ENCODE measurements at regions not wholly inside any gene's neighbourhood (a gene's known extent, or its start where the extent isn't known, plus 50 kb on each side); places are given as distances from the start of the nearest gene placed in this dataset.

DNA sequence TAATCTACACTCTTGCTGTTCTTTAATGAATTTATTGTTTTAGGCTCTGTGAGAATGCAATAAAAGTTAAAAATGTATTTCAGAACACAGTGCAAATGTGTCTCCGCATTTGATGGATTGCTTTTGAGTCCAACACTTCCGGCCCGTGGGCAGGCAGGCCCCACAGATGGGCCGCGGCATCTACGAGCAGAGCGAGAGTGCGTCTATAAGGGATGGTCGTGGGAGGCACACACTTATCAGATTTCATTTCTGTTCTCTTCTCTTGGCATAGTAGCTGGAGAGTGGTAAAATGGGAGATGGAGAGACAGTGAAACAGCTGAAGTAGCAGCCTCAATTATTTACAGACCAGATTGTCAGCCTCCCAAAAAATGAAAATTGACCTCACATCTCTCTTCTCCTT, 134.2 kb downstream of the NAV1 start:
- H3K4me2 ChIP-seq (ENCODE audit: control insufficient read depth, insufficient read depth): no peak overlapping the region
- intact Hi-C loops (cut with micrococcal nuclease; ENCODE audit: unreplicated experiment) (no loop called here), in situ Hi-C loops (cut with MboI) (no loop called here)
- ATAC-seq (no peak), DNase-seq (ENCODE audit: low read depth, low spot score) (no peak), FAIRE-seq (no peak)
- H3K4me1 ChIP-seq (ENCODE audit: control insufficient read depth, insufficient read depth, low read length): no peaks in the 10 kb centered on the region
- H3K9me3 ChIP-seq (replicated peaks; ENCODE audit: control insufficient read depth, insufficient read depth, low read length): no peaks in the 10 kb centered on the region
- H3K36me3 ChIP-seq (ENCODE audit: control insufficient read depth in 2 of 2, insufficient read depth in 2 of 2, low read length in 1 of 2): no peaks in the 10 kb centered on the region
- BruUV-seq (replicated peaks): no TSS peak
- no peak overlapping the region for H2AFZ ChIP-seq (ENCODE audit: control insufficient read depth, low read depth, low read length)
- H3K4me3 ChIP-seq: no peak overlapping the region
- ChIA-PET SMC1A (ENCODE audit: uncharacterized antibody, unreplicated experiment) (interaction anchor here (1.1 kb wide), 1 partner anchor 669 kb away, joined by 3 read pairs; the partner anchor contains the start of gene UBE2T), RAD21 (ENCODE audit: unreplicated experiment) (interaction anchor here (1.2 kb wide), 1 partner anchor 30 kb away, joined by 3 read pairs; no protein-coding TSS in a partner anchor), CTCF (interaction anchor here (1.0 kb wide), 1 partner anchor 31 kb away, joined by 5 read pairs; no protein-coding TSS in a partner anchor), POLR2A (no interaction called here)
- no peak overlapping the region for H3K27ac ChIP-seq (ENCODE audit: control insufficient read depth, insufficient read depth)
- H3K27me3 ChIP-seq (replicated peaks in 1 of 2; ENCODE audit: control insufficient read depth in 2 of 2, insufficient read depth in 2 of 2, low read length in 1 of 2): peaks cover 0 to 2% of the 10 kb centered on the region in 2 experiments; a peak in 1 of 4 replicates
- TF ChIP-seq, protein P1, sequence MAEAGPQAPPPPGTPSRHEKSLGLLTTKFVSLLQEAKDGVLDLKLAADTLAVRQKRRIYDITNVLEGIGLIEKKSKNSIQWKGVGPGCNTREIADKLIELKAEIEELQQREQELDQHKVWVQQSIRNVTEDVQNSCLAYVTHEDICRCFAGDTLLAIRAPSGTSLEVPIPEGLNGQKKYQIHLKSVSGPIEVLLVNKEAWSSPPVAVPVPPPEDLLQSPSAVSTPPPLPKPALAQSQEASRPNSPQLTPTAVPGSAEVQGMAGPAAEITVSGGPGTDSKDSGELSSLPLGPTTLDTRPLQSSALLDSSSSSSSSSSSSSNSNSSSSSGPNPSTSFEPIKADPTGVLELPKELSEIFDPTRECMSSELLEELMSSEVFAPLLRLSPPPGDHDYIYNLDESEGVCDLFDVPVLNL (IDR thresholded peaks at IDR 0.05; ENCODE audit: low read depth, low read length): no peak
- TF ChIP-seq, protein P2, sequence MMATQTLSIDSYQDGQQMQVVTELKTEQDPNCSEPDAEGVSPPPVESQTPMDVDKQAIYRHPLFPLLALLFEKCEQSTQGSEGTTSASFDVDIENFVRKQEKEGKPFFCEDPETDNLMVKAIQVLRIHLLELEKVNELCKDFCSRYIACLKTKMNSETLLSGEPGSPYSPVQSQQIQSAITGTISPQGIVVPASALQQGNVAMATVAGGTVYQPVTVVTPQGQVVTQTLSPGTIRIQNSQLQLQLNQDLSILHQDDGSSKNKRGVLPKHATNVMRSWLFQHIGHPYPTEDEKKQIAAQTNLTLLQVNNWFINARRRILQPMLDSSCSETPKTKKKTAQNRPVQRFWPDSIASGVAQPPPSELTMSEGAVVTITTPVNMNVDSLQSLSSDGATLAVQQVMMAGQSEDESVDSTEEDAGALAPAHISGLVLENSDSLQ (IDR thresholded peaks at IDR 0.05): peak; percentile 30; the same call in 1 of the 2 replicates
- 53% methylated on average over 9 of the region's 9 CpGs for WGBS (ENCODE audit: insufficient coverage, insufficient replicate concordance, low lambda C conversion rate, missing lambda C conversion rate)
- H3K79me2 ChIP-seq (ENCODE audit: control insufficient read depth, insufficient read depth, low read length): no peaks in the 10 kb centered on the region
- no peak overlapping the region for H3K9ac ChIP-seq (ENCODE audit: control insufficient read depth, insufficient read depth, low read length)
- no peaks in the 10 kb centered on the region for H4K20me1 ChIP-seq (ENCODE audit: control insufficient read depth, insufficient read depth)

DNA sequence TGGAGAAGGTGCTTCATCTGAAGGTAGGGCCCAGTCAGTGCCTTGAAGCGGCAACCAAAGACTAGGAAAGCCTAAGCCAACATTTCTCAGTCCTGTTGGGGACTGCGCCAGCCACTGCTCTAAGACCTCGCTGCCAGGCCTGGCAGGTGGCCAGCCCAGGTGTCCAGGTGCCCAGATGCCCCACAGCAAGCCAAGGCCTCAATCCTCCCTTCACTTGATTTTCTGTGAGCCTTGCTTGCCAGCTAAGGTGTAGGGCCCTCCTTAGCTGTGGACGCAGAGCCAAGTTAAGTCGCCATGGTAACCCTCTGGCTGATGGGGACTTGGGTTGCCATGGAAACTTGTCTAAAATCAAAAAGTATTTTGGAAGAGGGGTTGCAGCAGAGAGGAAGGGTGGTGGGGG, 135.0 kb downstream of the NAV1 start:
- SMC1A ChIA-PET (ENCODE audit: uncharacterized antibody, unreplicated experiment): no interaction called here
- WGBS (ENCODE audit: insufficient coverage, insufficient replicate concordance, low lambda C conversion rate, missing lambda C conversion rate): 49% methylated on average over 5 of the region's 5 CpGs
- H2AFZ ChIP-seq (ENCODE audit: control insufficient read depth, low read depth, low read length): no peak overlapping the region
- no peaks in the 10 kb centered on the region for H3K79me2 ChIP-seq (ENCODE audit: control insufficient read depth, insufficient read depth, low read length)
- no peak overlapping the region for H3K4me2 ChIP-seq (ENCODE audit: control insufficient read depth, insufficient read depth)
- no peak overlapping the region for H3K27ac ChIP-seq (ENCODE audit: control insufficient read depth, insufficient read depth)
- RAD21 ChIA-PET (ENCODE audit: unreplicated experiment): interaction anchor here (1.2 kb wide), 1 partner anchor 29 kb away, joined by 3 read pairs; no protein-coding TSS in a partner anchor
- no peaks in the 10 kb centered on the region for H3K4me1 ChIP-seq (ENCODE audit: control insufficient read depth, insufficient read depth, low read length)
- no peak overlapping the region for H3K4me3 ChIP-seq
- in situ Hi-C loops (cut with MboI) (no loop called here), intact Hi-C loops (cut with micrococcal nuclease; ENCODE audit: unreplicated experiment) (no loop called here)
- ATAC-seq (no peak), FAIRE-seq (no peak), DNase-seq (ENCODE audit: low read depth, low spot score) (no peak)
- H3K27me3 ChIP-seq (replicated peaks in 1 of 2; ENCODE audit: control insufficient read depth in 2 of 2, insufficient read depth in 2 of 2, low read length in 1 of 2): peaks cover 0 to under 1% of the 10 kb centered on the region in 2 experiments; a peak in 1 of 4 replicates
- POLR2A ChIA-PET: no interaction called here
- no peaks in the 10 kb centered on the region for H4K20me1 ChIP-seq (ENCODE audit: control insufficient read depth, insufficient read depth)
- H3K9me3 ChIP-seq (replicated peaks; ENCODE audit: control insufficient read depth, insufficient read depth, low read length): no peaks in the 10 kb centered on the region
- H3K9ac ChIP-seq (ENCODE audit: control insufficient read depth, insufficient read depth, low read length): no peak overlapping the region
- CTCF ChIA-PET: interaction anchor here (0.5 to 1.0 kb wide), 2 partner anchors 30 to 129 kb away, joined by 3 to 5 read pairs; no protein-coding TSS in a partner anchor
- BruUV-seq (replicated peaks): no TSS peak
- no peaks in the 10 kb centered on the region for H3K36me3 ChIP-seq (ENCODE audit: control insufficient read depth in 2 of 2, insufficient read depth in 2 of 2, low read length in 1 of 2)
- no peak for TF ChIP-seq MYB (IDR thresholded peaks at IDR 0.05; ENCODE audit: borderline replicate concordance, low read depth, low read length)
- no peak for TF ChIP-seq ZNF274 (IDR thresholded peaks at IDR 0.05; ENCODE audit: insufficient read depth, insufficient read length)
- no peak for TF ChIP-seq CEBPB (IDR thresholded peaks at IDR 0.05; ENCODE audit: borderline replicate concordance in 1 of 2, low read depth in 2 of 2, low read length in 2 of 2)
- TF ChIP-seq, protein P3, sequence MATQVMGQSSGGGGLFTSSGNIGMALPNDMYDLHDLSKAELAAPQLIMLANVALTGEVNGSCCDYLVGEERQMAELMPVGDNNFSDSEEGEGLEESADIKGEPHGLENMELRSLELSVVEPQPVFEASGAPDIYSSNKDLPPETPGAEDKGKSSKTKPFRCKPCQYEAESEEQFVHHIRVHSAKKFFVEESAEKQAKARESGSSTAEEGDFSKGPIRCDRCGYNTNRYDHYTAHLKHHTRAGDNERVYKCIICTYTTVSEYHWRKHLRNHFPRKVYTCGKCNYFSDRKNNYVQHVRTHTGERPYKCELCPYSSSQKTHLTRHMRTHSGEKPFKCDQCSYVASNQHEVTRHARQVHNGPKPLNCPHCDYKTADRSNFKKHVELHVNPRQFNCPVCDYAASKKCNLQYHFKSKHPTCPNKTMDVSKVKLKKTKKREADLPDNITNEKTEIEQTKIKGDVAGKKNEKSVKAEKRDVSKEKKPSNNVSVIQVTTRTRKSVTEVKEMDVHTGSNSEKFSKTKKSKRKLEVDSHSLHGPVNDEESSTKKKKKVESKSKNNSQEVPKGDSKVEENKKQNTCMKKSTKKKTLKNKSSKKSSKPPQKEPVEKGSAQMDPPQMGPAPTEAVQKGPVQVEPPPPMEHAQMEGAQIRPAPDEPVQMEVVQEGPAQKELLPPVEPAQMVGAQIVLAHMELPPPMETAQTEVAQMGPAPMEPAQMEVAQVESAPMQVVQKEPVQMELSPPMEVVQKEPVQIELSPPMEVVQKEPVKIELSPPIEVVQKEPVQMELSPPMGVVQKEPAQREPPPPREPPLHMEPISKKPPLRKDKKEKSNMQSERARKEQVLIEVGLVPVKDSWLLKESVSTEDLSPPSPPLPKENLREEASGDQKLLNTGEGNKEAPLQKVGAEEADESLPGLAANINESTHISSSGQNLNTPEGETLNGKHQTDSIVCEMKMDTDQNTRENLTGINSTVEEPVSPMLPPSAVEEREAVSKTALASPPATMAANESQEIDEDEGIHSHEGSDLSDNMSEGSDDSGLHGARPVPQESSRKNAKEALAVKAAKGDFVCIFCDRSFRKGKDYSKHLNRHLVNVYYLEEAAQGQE (IDR thresholded peaks at IDR 0.05; ENCODE audit: low read depth, low read length): no peak
- TF ChIP-seq TCF7 (IDR thresholded peaks at IDR 0.05; ENCODE audit: borderline replicate concordance): no peak
- TF ChIP-seq RAD51 (IDR thresholded peaks at IDR 0.05): no peak
- no peak for TF ChIP-seq STAT1 (conservative IDR thresholded peaks at IDR 0.05)
- TF ChIP-seq GATAD2B (conservative IDR thresholded peaks at IDR 0.05; ENCODE audit: low read depth): no peak
- TF ChIP-seq GABPA (IDR thresholded peaks at IDR 0.05; ENCODE audit: low read depth): no peak
- TF ChIP-seq POLR2AphosphoS5 (IDR thresholded peaks at IDR 0.05; ENCODE audit: low read length): no peak
- TF ChIP-seq YBX1 (IDR thresholded peaks at IDR 0.05): no peak

Measured in GM12878 (cell line).